Fibroblast of lung (primary cell): ENCODE measurements at regions not wholly inside any gene's neighbourhood (a gene's known extent, or its start where the extent isn't known, plus 50 kb on each side); places are given as distances from the start of the nearest gene placed in this dataset.

Experiments
- DNase-seq, 2 donors: peaks; one replicate each; pipeline versions ENCODE4 v3.0.0 to v3.0.0-alpha.2; 2010; ENCODE audit warnings: low read depth in 2 of 2
- H2AFZ ChIP-seq: 2 replicates; pipeline ENCODE4 v1.5.1; 2012; ENCODE audit warnings: low read length, control low read depth, inconsistent platforms
- H3K27ac ChIP-seq: 2 replicates; pipeline ENCODE4 v1.5.1; 2011; ENCODE audit warnings: low read length, control low read depth; ENCODE audit not compliant: insufficient read depth
- H3K27me3 ChIP-seq: 2 replicates; pipeline ENCODE4 v1.5.1; 2011; ENCODE audit warnings: mild to moderate bottlenecking, low read length; ENCODE audit not compliant: control insufficient read depth, insufficient read depth
- H3K36me3 ChIP-seq: 2 replicates; pipeline ENCODE4 v1.5.1; 2011; ENCODE audit warnings: low read length; ENCODE audit not compliant: control insufficient read depth, insufficient read depth
- H3K4me1 ChIP-seq: 2 replicates; pipeline ENCODE4 v1.5.1; 2011; ENCODE audit warnings: low read length; ENCODE audit not compliant: control insufficient read depth, insufficient read depth; ENCODE audit errors: extremely low read depth
- H3K4me2 ChIP-seq: 2 replicates; pipeline ENCODE4 v1.5.1; 2011; ENCODE audit warnings: low read length, control low read depth; ENCODE audit not compliant: insufficient read depth; ENCODE audit errors: extremely low read depth
- H3K4me3 ChIP-seq, 4 experiments: fragments of 200-600 bp in 1 of 4; sonication (generic) in 1 of 4; replicated peaks in 1 of 4; 2 replicates each; pipeline ENCODE4 v1.5.1; 2011 to 2016; ENCODE audit warnings: low read length in 4 of 4, low read depth in 3 of 4, mild to moderate bottlenecking in 3 of 4, control low read depth in 2 of 4, inconsistent platforms in 1 of 4, mixed read lengths in 1 of 4; ENCODE audit not compliant: insufficient read depth in 1 of 4; ENCODE audit errors: control extremely low read depth in 1 of 4
- H3K79me2 ChIP-seq: 2 replicates; pipeline ENCODE4 v1.5.1; 2012; ENCODE audit warnings: mild to moderate bottlenecking, low read length, inconsistent platforms; ENCODE audit not compliant: control insufficient read depth, insufficient read depth
- H3K9ac ChIP-seq: 2 replicates; pipeline ENCODE4 v1.5.1; 2011; ENCODE audit warnings: mild to moderate bottlenecking, low read length, control low read depth; ENCODE audit not compliant: insufficient read depth
- H3K9me3 ChIP-seq: 2 replicates; pipeline ENCODE4 v1.5.1; 2012; ENCODE audit warnings: low read depth, low read length; ENCODE audit not compliant: control insufficient read depth, insufficient read depth
- H4K20me1 ChIP-seq: 2 replicates; pipeline ENCODE4 v1.5.1; 2011; ENCODE audit warnings: low read length; ENCODE audit not compliant: control insufficient read depth, insufficient read depth; ENCODE audit errors: extremely low read depth
- EZH2 ChIP-seq: IDR thresholded peaks from 2 replicates; pipeline ENCODE4 v1.5.1; 2012; ENCODE audit warnings: low read length, control low read depth, mild to moderate bottlenecking; ENCODE audit errors: missing control alignments
- TF ChIP-seq, protein P1 (sequence below), 2 donors: IDR thresholded peaks in 1 of 2; conservative IDR thresholded peaks in 1 of 2; 1 replicate in 1 of 2; 2 replicates in 1 of 2; pipeline ENCODE4 v1.5.1; 2011 to 2012; ENCODE audit warnings: low read length in 2 of 2, control low read depth in 1 of 2, inconsistent platforms in 1 of 2, low read depth in 1 of 2, mild to moderate bottlenecking in 1 of 2

DNA sequence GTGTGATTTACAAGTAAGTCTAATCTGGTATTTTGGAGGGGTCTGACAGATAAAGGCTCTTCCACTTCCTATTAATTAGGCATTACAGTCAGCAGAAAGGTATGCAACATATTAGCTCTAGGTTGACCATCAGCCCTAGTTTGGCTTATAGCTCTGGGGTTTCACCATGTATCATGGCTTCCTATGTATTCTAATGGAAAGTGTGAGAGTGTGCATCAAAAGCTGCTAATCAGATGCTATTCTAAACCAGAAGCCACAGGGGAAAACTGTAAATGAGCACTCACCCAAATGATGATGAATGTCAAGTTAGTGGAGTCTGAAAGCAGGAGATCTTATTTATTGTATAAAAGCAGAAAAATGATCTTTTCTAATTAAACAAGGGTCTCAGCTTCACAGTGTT is 149.2 kb upstream of the MITF start:
- H3K27me3 ChIP-seq = no peaks in the 10 kb centered on the region
- no peak for DNase-seq
- TF ChIP-seq EZH2 = no peak
- TF ChIP-seq, protein P1, sequence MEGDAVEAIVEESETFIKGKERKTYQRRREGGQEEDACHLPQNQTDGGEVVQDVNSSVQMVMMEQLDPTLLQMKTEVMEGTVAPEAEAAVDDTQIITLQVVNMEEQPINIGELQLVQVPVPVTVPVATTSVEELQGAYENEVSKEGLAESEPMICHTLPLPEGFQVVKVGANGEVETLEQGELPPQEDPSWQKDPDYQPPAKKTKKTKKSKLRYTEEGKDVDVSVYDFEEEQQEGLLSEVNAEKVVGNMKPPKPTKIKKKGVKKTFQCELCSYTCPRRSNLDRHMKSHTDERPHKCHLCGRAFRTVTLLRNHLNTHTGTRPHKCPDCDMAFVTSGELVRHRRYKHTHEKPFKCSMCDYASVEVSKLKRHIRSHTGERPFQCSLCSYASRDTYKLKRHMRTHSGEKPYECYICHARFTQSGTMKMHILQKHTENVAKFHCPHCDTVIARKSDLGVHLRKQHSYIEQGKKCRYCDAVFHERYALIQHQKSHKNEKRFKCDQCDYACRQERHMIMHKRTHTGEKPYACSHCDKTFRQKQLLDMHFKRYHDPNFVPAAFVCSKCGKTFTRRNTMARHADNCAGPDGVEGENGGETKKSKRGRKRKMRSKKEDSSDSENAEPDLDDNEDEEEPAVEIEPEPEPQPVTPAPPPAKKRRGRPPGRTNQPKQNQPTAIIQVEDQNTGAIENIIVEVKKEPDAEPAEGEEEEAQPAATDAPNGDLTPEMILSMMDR (conservative IDR thresholded peaks at IDR 0.05 in 1 of 2, IDR thresholded peaks at IDR 0.05 in 1 of 2; ENCODE audit: low read depth in 1 of 2, low read length in 2 of 2) = no peak
- no peaks in the 10 kb centered on the region for H3K36me3 ChIP-seq
- H4K20me1 ChIP-seq = no peaks in the 10 kb centered on the region
- H3K27ac ChIP-seq = no peak overlapping the region
- H3K9ac ChIP-seq = no peak overlapping the region
- H3K4me1 ChIP-seq = no peaks in the 10 kb centered on the region
- H2AFZ ChIP-seq = no peak overlapping the region
- no peaks in the 10 kb centered on the region for H3K9me3 ChIP-seq
- no peak overlapping the region for H3K4me3 ChIP-seq
- no peaks in the 10 kb centered on the region for H3K79me2 ChIP-seq
- no peak overlapping the region for H3K4me2 ChIP-seq

DNA sequence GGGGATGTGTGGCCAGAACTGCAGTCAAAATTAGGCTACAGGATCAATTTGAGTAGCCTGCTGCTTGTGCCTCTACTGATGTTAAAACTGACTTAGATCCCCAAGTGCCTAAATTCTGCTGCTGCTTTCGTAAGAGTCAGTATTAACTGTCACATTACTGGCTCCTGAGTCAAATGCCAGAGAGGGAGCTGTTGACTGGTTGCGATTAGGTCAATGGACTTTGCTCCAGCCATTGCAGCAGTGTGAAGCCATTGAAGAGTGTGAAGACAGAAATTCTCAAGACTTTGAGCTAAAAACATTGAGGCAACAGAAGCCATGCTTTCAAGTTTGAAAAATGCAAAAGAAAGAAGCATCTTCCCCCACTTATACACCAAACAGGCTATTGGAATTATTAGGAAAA is 151.1 kb upstream of the MITF start:
- Histone ChIP-seq H3K36me3 (no peaks in the 10 kb centered on the region), H4K20me1 (no peaks in the 10 kb centered on the region), H3K4me3 (no peak overlapping the region), H3K27ac (no peak overlapping the region), H2AFZ (no peak overlapping the region), H3K4me1 (no peaks in the 10 kb centered on the region), H3K4me2 (no peak overlapping the region), H3K79me2 (no peaks in the 10 kb centered on the region), H3K27me3 (no peaks in the 10 kb centered on the region), H3K9ac (no peak overlapping the region), H3K9me3 (no peaks in the 10 kb centered on the region)
- no peak for TF ChIP-seq EZH2
- TF ChIP-seq, protein P1 (conservative IDR thresholded peaks at IDR 0.05 in 1 of 2, IDR thresholded peaks at IDR 0.05 in 1 of 2; ENCODE audit: low read depth in 1 of 2, low read length in 2 of 2) = no peak
- DNase-seq = no peak

DNA sequence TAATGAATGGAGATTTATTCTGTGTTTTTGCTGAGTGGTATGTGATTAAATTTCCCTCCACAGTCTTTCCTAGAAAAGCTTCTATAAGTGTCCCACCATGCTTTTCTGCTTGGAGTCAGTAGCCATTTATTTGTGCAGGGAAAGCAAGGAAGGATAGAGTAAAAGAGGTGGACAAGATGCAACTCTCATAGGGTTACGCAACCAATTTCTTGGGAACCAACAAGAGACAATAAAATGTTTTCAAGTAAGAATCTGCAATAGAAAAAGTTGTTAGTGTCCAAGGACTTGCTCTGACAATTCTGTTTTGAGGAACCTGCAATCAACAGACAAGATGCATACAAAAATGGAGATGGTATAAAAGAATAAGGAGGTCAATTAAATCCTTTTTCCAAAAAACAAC is 153.8 kb upstream of the MITF start:
- H3K4me3 ChIP-seq = no peak overlapping the region
- no peak overlapping the region for H3K9ac ChIP-seq
- no peaks in the 10 kb centered on the region for H3K79me2 ChIP-seq
- H3K4me2 ChIP-seq = no peak overlapping the region
- H2AFZ ChIP-seq = no peak overlapping the region
- TF ChIP-seq, protein P1 (conservative IDR thresholded peaks at IDR 0.05 in 1 of 2, IDR thresholded peaks at IDR 0.05 in 1 of 2; ENCODE audit: low read depth in 1 of 2, low read length in 2 of 2) = no peak
- TF ChIP-seq EZH2 = no peak
- H3K4me1 ChIP-seq = no peaks in the 10 kb centered on the region
- H3K36me3 ChIP-seq = no peaks in the 10 kb centered on the region
- no peaks in the 10 kb centered on the region for H3K27me3 ChIP-seq
- H4K20me1 ChIP-seq = no peaks in the 10 kb centered on the region
- H3K27ac ChIP-seq = no peak overlapping the region
- no peaks in the 10 kb centered on the region for H3K9me3 ChIP-seq
- DNase-seq = no peak
